LNCAP (cell line): ENCODE measurements at regions not wholly inside any gene's neighbourhood (a gene's known extent, or its start where the extent isn't known, plus 50 kb on each side); places are given as distances from the start of the nearest gene placed in this dataset.

Experiments
- TF ChIP-seq, protein P1 (sequence below): fragments of 450-650 bp; IDR thresholded peaks from 2 replicates; pipeline ENCODE4 v1.5.1; 2017; ENCODE audit warnings: mild to moderate bottlenecking

DNA sequence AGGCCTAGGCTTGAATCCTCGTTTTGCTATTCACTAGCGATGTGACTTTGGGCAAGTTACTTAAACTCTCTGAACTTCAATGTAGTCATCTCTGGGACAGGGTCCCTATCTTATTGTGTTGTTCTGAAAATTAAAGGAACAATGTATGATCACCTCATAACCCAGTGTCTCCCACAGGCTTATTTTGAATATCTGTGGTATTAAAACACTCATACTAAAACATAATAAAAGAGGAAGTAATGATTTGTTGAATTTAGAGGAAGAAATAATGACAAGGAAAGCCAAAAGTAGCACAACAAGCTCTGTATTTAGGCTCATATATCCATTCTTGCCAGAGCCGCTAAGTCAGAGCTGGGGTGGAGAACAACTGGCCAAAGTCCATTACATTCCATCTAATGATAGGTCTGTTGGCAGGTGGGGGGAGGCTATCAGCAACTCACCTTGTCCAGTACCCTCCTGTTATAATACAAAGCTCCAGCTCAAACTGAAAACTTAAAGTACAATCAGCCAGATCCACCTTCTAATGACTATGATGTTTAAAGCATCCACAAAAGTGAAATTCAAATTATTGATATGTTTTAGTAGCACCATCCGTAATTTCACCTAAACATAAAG is 64.5 kb upstream of the LSM6 start:
- TF ChIP-seq, protein P1, sequence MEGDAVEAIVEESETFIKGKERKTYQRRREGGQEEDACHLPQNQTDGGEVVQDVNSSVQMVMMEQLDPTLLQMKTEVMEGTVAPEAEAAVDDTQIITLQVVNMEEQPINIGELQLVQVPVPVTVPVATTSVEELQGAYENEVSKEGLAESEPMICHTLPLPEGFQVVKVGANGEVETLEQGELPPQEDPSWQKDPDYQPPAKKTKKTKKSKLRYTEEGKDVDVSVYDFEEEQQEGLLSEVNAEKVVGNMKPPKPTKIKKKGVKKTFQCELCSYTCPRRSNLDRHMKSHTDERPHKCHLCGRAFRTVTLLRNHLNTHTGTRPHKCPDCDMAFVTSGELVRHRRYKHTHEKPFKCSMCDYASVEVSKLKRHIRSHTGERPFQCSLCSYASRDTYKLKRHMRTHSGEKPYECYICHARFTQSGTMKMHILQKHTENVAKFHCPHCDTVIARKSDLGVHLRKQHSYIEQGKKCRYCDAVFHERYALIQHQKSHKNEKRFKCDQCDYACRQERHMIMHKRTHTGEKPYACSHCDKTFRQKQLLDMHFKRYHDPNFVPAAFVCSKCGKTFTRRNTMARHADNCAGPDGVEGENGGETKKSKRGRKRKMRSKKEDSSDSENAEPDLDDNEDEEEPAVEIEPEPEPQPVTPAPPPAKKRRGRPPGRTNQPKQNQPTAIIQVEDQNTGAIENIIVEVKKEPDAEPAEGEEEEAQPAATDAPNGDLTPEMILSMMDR = no peak

DNA sequence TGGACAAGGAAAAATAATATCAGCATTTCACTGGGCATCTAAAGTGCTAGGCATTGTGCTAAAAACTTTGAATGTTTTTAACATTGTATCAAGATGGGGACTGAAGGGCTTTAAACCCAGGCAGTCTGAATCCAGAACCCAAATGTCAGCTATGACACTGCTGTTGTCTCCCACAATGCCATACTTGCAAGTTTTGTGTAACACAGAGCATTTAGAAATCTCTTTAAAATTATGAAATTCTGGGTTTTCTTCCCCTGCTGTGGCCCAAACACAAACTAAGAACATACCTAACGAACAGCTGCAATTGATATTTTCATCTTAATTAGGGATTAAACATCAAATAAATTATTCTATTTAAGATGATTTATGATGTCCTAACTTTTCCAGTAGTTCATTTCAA is 66.8 kb upstream of the LSM6 start:
- TF ChIP-seq, protein P1 = no peak

DNA sequence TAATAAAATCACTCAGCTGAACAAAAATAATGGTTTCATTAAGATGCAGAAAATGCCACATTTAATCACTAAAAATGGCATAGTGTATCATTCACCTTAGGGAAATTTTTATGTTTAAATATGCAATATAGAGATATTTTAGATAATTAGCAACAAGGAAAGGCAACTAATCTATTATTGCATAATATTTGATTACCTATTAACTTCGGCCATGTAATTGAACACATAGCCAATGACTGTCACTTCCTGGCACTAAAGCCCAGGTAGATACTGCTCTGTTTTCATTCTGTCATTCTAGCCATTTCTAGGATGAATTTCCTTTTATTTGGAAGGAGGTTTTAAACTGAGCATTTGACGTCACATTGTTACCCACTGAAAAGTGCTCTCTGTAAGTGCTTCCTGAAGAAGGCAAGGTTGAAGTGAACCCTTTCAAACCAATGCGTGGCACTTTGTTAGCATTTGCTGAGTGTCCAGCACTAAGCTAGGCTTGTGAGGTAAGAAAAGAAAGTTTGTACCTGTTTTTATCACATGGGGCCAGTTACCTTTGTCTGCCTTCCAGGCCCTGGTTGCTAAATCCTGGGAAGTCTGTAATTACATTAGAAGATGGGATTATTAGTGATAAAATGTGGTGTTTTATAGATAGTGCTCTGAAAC is 67.8 kb upstream of the LSM6 start:
- TF ChIP-seq, protein P1 = no peak

DNA sequence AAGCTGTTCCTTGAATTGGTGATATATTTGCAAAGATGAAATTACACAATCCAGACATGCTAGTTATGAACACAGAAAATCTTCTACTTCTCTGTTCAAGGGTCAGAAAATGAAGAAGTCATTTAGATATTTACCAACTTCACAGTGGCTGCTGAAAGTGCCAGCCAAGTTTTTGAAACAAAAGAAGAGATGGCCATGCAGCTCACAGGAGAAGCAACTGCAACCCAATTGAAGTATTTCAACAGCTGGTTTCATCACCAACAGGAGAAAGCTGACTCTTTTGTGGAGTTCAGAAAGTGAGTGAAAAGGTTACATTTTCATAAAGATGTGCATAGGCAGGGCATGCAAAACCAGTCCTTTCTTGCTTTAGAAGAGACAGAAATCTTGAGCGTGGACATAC is 70.1 kb upstream of the LSM6 start:
- TF ChIP-seq, protein P1 = no peak

DNA sequence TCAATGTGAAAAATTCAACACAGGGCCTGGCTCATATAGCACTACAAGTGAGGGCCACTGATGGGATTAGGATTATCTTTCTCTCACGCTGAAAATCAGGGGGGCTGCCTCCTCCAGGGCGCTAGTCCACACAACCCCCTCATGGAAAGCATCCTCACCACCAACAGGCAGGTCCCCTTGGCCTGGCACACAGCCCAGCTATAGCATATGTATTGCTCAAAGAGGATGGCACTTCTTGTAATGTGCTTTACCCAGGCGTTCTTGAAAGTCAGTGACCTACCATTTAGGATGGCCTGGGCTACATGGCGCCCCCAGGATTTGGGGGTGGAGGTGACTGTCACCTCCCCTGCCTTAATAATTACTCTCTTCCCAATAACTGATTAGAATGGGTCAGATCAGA is 71.0 kb upstream of the LSM6 start:
- TF ChIP-seq, protein P1 = no peak

DNA sequence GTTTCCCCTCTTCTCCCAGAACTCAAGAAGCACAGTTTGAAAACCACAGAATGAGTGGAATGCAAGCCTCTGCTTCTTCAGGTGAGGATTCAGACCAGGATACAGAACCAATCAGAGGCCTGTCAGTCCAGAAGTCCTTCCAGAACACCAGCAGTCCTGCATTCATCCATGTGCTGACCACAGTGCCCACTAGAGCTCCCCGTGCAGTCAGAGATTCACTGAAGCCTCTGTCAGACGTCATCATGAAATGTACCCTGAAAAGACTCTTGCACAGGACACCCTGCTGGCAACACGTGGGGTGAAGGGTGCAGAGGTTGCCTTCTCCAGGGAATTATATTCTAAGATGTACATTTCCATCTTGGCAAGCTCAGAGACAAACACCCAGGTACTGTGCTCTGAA is 75.9 kb upstream of the LSM6 start:
- TF ChIP-seq, protein P1 = no peak

DNA sequence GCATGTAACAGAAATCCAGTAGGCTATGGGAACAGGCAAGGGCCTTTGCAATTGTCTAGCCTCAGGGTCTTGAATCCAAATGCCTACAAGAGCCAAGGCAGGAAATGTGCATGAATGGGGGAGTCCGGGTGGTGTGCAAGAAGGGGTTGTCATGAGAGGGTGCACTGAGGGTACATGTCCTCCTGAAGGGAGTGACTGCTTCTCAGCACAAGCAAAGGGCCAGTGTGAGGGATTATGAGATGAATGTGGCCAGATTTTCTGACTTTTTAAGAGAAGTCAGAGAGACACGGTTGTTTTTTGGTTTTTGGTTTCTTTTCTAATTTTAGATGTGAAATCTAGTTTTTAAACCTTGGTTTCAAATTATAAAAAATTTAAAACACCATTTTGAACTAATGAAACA is 76.5 kb upstream of the LSM6 start:
- TF ChIP-seq, protein P1 = no peak
